Tibial nerve (tissue), 4 donors: ENCODE measurements at regions not wholly inside any gene's neighbourhood (a gene's known extent, or its start where the extent isn't known, plus 50 kb on each side); places are given as distances from the start of the nearest gene placed in this dataset.

Source experiments
- DNase-seq, 2 donors: peaks; one replicate each; pipeline ENCODE4 v3.0.0-alpha.2; 2019; ENCODE audit warnings: low spot score in 2 of 2
- H3K27ac ChIP-seq, 4 donors: fragments of 200-600 bp; sonication (generic) in 3 of 4; one replicate each; pipeline ENCODE4 v1.5.1; 2017 to 2019; ENCODE audit warnings: mild to moderate bottlenecking in 1 of 4
- H3K27me3 ChIP-seq, 2 donors: fragments of 200-600 bp; sonication (generic) in 1 of 2; one replicate each; pipeline versions ENCODE4 v1.5.1 to v1.6.0; 2017 to 2019
- H3K36me3 ChIP-seq, 3 donors: fragments of 200-600 bp; sonication (generic); one replicate each; pipeline ENCODE4 v1.5.1; 2018 to 2019
- H3K4me1 ChIP-seq, 4 donors: fragments of 200-600 bp; sonication (generic) in 3 of 4; one replicate each; pipeline ENCODE4 v1.5.1; 2017 to 2019
- H3K4me3 ChIP-seq, 4 donors: fragments of 200-600 bp; sonication (generic) in 3 of 4; one replicate each; pipeline ENCODE4 v1.5.1; 2017 to 2019; ENCODE audit warnings: mild to moderate bottlenecking in 1 of 4, moderate library complexity in 1 of 4
- H3K9me3 ChIP-seq, 4 donors: fragments of 200-600 bp; sonication (generic) in 3 of 4; one replicate each; pipeline ENCODE4 v1.5.1; 2017 to 2019
- CTCF ChIP-seq, 5 experiments: fragments of 200-600 bp in 3 of 5; fragments of 450-650 bp in 2 of 5; sonication (generic) in 3 of 5; IDR thresholded peaks; one replicate each; pipeline ENCODE4 v1.5.1; 2016 to 2019; ENCODE audit warnings: antibody characterized with exemption in 5 of 5, mild to moderate bottlenecking in 3 of 5, moderate library complexity in 2 of 5
- EP300 ChIP-seq, 2 donors: sonication (generic); formaldehyde crosslinking; IDR thresholded peaks; one replicate each; pipeline ENCODE4 v1.6.1; 2017; ENCODE audit warnings: antibody characterized with exemption in 2 of 2, mild to moderate bottlenecking in 1 of 2
- POLR2A ChIP-seq, 2 donors: fragments of 450-650 bp; IDR thresholded peaks; one replicate each; pipeline ENCODE4 v1.6.1; 2017; ENCODE audit warnings: antibody characterized with exemption in 2 of 2, mild to moderate bottlenecking in 2 of 2, moderate library complexity in 2 of 2
- WGBS, 2 donors: methylation state at CpG; one replicate each; pipeline ENCODE4 v1.1.5; 2018; 5-methylcytosine and 5-hydroxymethylcytosine counted together

GRCh38 chr7:89975577-89975976 lies 178.7 kb upstream of the STEAP1 start:
- H3K27me3 ChIP-seq, result no peaks in the 10 kb centered on the region

GRCh38 chr7:89987665-89988064 lies 166.6 kb upstream of the STEAP1 start:
- H3K27ac ChIP-seq, result no peak overlapping the region
- WGBS, 2 donors, result 36 to 38% methylated on average over 3 of the region's 3 CpGs
- TF ChIP-seq POLR2A (IDR thresholded peaks at IDR 0.05), result no peak
- TF ChIP-seq EP300 (IDR thresholded peaks at IDR 0.05), result no peak
- no peak for TF ChIP-seq CTCF (IDR thresholded peaks at IDR 0.05)

More at GRCh38 chr7:89975577-89975976, 178.7 kb upstream of the STEAP1 start:
- TF ChIP-seq POLR2A (IDR thresholded peaks at IDR 0.05), result no peak
- TF ChIP-seq EP300 (IDR thresholded peaks at IDR 0.05), result no peak
- TF ChIP-seq CTCF (IDR thresholded peaks at IDR 0.05), result no peak
- Histone ChIP-seq H3K4me1 (no peaks in the 10 kb centered on the region), H3K27ac (no peak overlapping the region), H3K4me3 (no peak overlapping the region), H3K36me3 (no peaks in the 10 kb centered on the region), H3K9me3 (no peaks in the 10 kb centered on the region)
- DNase-seq, result no peak
- 87 to 93% methylated on average over 2 of the region's 2 CpGs for WGBS, 2 donors

GRCh38 chr7:89988074-89988473 lies 166.2 kb upstream of the STEAP1 start:
- WGBS, 2 donors, result 50 to 58% methylated on average over 1 of the region's 1 CpG
- Histone ChIP-seq H3K36me3 (no peaks in the 10 kb centered on the region), H3K4me1 (no peaks in the 10 kb centered on the region), H3K4me3 (no peak overlapping the region), H3K27me3 (no peaks in the 10 kb centered on the region), H3K27ac (no peak overlapping the region), H3K9me3 (no peaks in the 10 kb centered on the region)
- no peak for TF ChIP-seq POLR2A (IDR thresholded peaks at IDR 0.05)
- no peak for TF ChIP-seq EP300 (IDR thresholded peaks at IDR 0.05)
- TF ChIP-seq CTCF (IDR thresholded peaks at IDR 0.05), result no peak
- no peak for DNase-seq

More at GRCh38 chr7:89987665-89988064, 166.6 kb upstream of the STEAP1 start:
- no peaks in the 10 kb centered on the region for H3K27me3 ChIP-seq
- no peak for DNase-seq
- no peaks in the 10 kb centered on the region for H3K36me3 ChIP-seq
- H3K4me3 ChIP-seq, result no peak overlapping the region
- H3K4me1 ChIP-seq, result no peaks in the 10 kb centered on the region
- H3K9me3 ChIP-seq, result no peaks in the 10 kb centered on the region

GRCh38 chr7:89989454-89989853 lies 164.8 kb upstream of the STEAP1 start:
- Histone ChIP-seq H3K4me3 (no peak overlapping the region), H3K27ac (no peak overlapping the region), H3K9me3 (no peaks in the 10 kb centered on the region), H3K27me3 (no peaks in the 10 kb centered on the region), H3K4me1 (no peaks in the 10 kb centered on the region), H3K36me3 (no peaks in the 10 kb centered on the region)
- 49 to 52% methylated on average over 2 of the region's 2 CpGs for WGBS, 2 donors
- no peak for DNase-seq
- TF ChIP-seq CTCF (IDR thresholded peaks at IDR 0.05), result no peak
- no peak for TF ChIP-seq POLR2A (IDR thresholded peaks at IDR 0.05)
- no peak for TF ChIP-seq EP300 (IDR thresholded peaks at IDR 0.05)

GRCh38 chr7:89994483-89994882 lies 159.8 kb upstream of the STEAP1 start:
- TF ChIP-seq POLR2A (IDR thresholded peaks at IDR 0.05) (no peak), EP300 (IDR thresholded peaks at IDR 0.05) (no peak), CTCF (IDR thresholded peaks at IDR 0.05) (no peak)
- DNase-seq, result no peak
- H3K27me3 ChIP-seq, result no peaks in the 10 kb centered on the region
- H3K4me1 ChIP-seq, result no peaks in the 10 kb centered on the region
- H3K4me3 ChIP-seq, result no peak overlapping the region
- H3K9me3 ChIP-seq, result no peaks in the 10 kb centered on the region
- 65 to 91% methylated on average over 1 of the region's 1 CpG for WGBS, 2 donors
- H3K27ac ChIP-seq, result no peak overlapping the region
- no peaks in the 10 kb centered on the region for H3K36me3 ChIP-seq
